H9 (cell line): ENCODE measurements at regions not wholly inside any gene's neighbourhood (a gene's known extent, or its start where the extent isn't known, plus 50 kb on each side); places are given as distances from the start of the nearest gene placed in this dataset.

Experiments used
- DNase-seq: peaks from one replicate; pipeline ENCODE4 v3.0.0-alpha.2; 2017
- H2AFZ ChIP-seq: one replicate; pipeline ENCODE4 v1.6.1; 2013; ENCODE audit warnings: mild to moderate bottlenecking, low read length, control low read depth, moderate library complexity
- H2AK5ac ChIP-seq: 2 replicates; pipeline ENCODE4 v1.6.1; 2013; ENCODE audit warnings: low read length, control low read depth, mixed read lengths; ENCODE audit not compliant: insufficient read length
- H2BK120ac ChIP-seq: one replicate; pipeline ENCODE4 v1.6.1; 2013; ENCODE audit warnings: low read depth, mild to moderate bottlenecking, low read length, control low read depth, inconsistent platforms; ENCODE audit not compliant: poor library complexity, severe bottlenecking
- H2BK12ac ChIP-seq: 2 replicates; pipeline ENCODE4 v1.6.1; 2013; ENCODE audit warnings: low read length, control low read depth, mixed read lengths, low read depth; ENCODE audit not compliant: insufficient read length
- H2BK15ac ChIP-seq: 2 replicates; pipeline ENCODE4 v1.6.1; 2013; ENCODE audit warnings: low read depth, low read length, control low read depth
- H2BK20ac ChIP-seq: one replicate; pipeline ENCODE4 v1.6.1; 2013; ENCODE audit warnings: low read depth, mild to moderate bottlenecking, low read length, control low read depth, inconsistent platforms; ENCODE audit not compliant: poor library complexity, severe bottlenecking
- H2BK5ac ChIP-seq: 2 replicates; pipeline ENCODE4 v1.6.1; 2013; ENCODE audit warnings: low read length, control low read depth, mixed read lengths; ENCODE audit not compliant: insufficient read length
- H3K14ac ChIP-seq: 2 replicates; pipeline ENCODE4 v1.6.1; 2013; ENCODE audit warnings: low read length, control low read depth; ENCODE audit not compliant: insufficient read depth
- H3K18ac ChIP-seq: 2 replicates; pipeline ENCODE4 v1.6.1; 2013; ENCODE audit warnings: low read depth, mild to moderate bottlenecking, mixed read lengths, low read length, control low read depth; ENCODE audit not compliant: insufficient read length
- H3K23ac ChIP-seq: 2 replicates; pipeline ENCODE4 v1.6.1; 2013; ENCODE audit warnings: low read length, control low read depth, mixed read lengths, low read depth; ENCODE audit not compliant: insufficient read length
- H3K23me2 ChIP-seq: 2 replicates; pipeline ENCODE4 v1.6.1; 2013; ENCODE audit warnings: low read depth, mild to moderate bottlenecking, mixed read lengths, low read length, control low read depth; ENCODE audit not compliant: insufficient read length, poor library complexity, severe bottlenecking
- H3K27ac ChIP-seq: 2 replicates; pipeline ENCODE4 v1.5.1; 2013; ENCODE audit warnings: low read length, control low read depth, mixed read lengths, low read depth; ENCODE audit not compliant: insufficient read length
- H3K27me3 ChIP-seq: 2 replicates; pipeline ENCODE4 v1.6.1; 2013; ENCODE audit warnings: low read length, control low read depth, inconsistent platforms; ENCODE audit not compliant: insufficient read depth
- H3K4ac ChIP-seq: 2 replicates; pipeline ENCODE4 v1.6.1; 2013; ENCODE audit warnings: low read depth, mild to moderate bottlenecking, control low read depth, inconsistent platforms, low read length, moderate library complexity
- H3K4me1 ChIP-seq: 2 replicates; pipeline ENCODE4 v1.6.1; 2013; ENCODE audit warnings: low read length, control low read depth, inconsistent platforms; ENCODE audit not compliant: insufficient read depth
- H3K4me2 ChIP-seq: 2 replicates; pipeline ENCODE4 v1.6.1; 2013; ENCODE audit warnings: low read length, control low read depth, mixed read lengths; ENCODE audit not compliant: insufficient read length, insufficient read depth
- H3K56ac ChIP-seq: 2 replicates; pipeline ENCODE4 v1.6.1; 2013; ENCODE audit warnings: low read depth, mild to moderate bottlenecking, mixed read lengths, low read length, control low read depth; ENCODE audit not compliant: insufficient read length
- H3K79me1 ChIP-seq: 2 replicates; pipeline ENCODE4 v1.6.1; 2013; ENCODE audit warnings: low read depth, mild to moderate bottlenecking, moderate library complexity, low read length, control low read depth, inconsistent platforms; ENCODE audit not compliant: insufficient read depth, poor library complexity, severe bottlenecking
- H3K79me2 ChIP-seq: 2 replicates; pipeline ENCODE4 v1.6.1; 2013; ENCODE audit warnings: low read length, control low read depth, inconsistent platforms; ENCODE audit not compliant: insufficient read depth
- H3K9ac ChIP-seq: 2 replicates; pipeline ENCODE4 v1.6.1; 2013; ENCODE audit warnings: low read length, control low read depth, mixed read lengths; ENCODE audit not compliant: insufficient read length; ENCODE audit errors: extremely low read depth
- H3K9me3 ChIP-seq: one replicate; pipeline ENCODE4 v1.6.1; 2013; ENCODE audit warnings: low read depth, low read length, inconsistent platforms; ENCODE audit not compliant: control insufficient read depth
- H3T11ph ChIP-seq: one replicate; pipeline ENCODE4 v1.6.1; 2013; ENCODE audit warnings: mild to moderate bottlenecking, low read length, control low read depth, inconsistent platforms
- H4K20me1 ChIP-seq: one replicate; pipeline ENCODE4 v1.6.1; 2013; ENCODE audit not compliant: control insufficient read depth, insufficient read length, insufficient read depth
- H4K5ac ChIP-seq: 2 replicates; pipeline ENCODE4 v1.6.1; 2013; ENCODE audit warnings: low read depth, mild to moderate bottlenecking, mixed read lengths, low read length, control low read depth; ENCODE audit not compliant: insufficient read length
- H4K8ac ChIP-seq: replicated peaks from 2 replicates; pipeline ENCODE4 v1.6.1; 2013; ENCODE audit warnings: low read length, control low read depth, mixed read lengths, low read depth; ENCODE audit not compliant: insufficient read length
- H4K91ac ChIP-seq: 2 replicates; pipeline ENCODE4 v1.6.1; 2013; ENCODE audit warnings: low read depth, mild to moderate bottlenecking, moderate library complexity, mixed read lengths, low read length, control low read depth; ENCODE audit not compliant: insufficient read length
- H3K27ac Mint-ChIP-seq, 3 experiments: 2 replicates in 2 of 3; 3 replicates in 1 of 3; pipeline ENCODE4 v1.8.0; 2020 to 2021; ENCODE audit warnings: mixed read lengths in 3 of 3, mild to moderate bottlenecking in 1 of 3, moderate library complexity in 1 of 3
- H3K27me3 Mint-ChIP-seq: 2 replicates; pipeline ENCODE4 v1.8.0; 2021; ENCODE audit warnings: low read depth, mild to moderate bottlenecking, moderate library complexity, mixed read lengths
- H3K36me3 Mint-ChIP-seq, 3 experiments: 2 replicates in 2 of 3; 3 replicates in 1 of 3; pipeline ENCODE4 v1.8.0; 2020 to 2021; ENCODE audit warnings: low read depth in 3 of 3, mixed read lengths in 3 of 3; ENCODE audit not compliant: insufficient read depth in 1 of 3
- H3K4me1 Mint-ChIP-seq, 2 experiments: 2 replicates each; pipeline ENCODE4 v1.8.0; 2020; ENCODE audit warnings: mixed read lengths in 2 of 2
- H3K4me3 Mint-ChIP-seq, 2 experiments: 2 replicates in 1 of 2; 3 replicates in 1 of 2; pipeline ENCODE4 v1.8.0; 2020 to 2021; ENCODE audit warnings: mild to moderate bottlenecking in 2 of 2, mixed read lengths in 2 of 2, moderate library complexity in 1 of 2
- H3K9me3 Mint-ChIP-seq, 2 experiments: 2 replicates in 1 of 2; 3 replicates in 1 of 2; pipeline ENCODE4 v1.8.0; 2020; ENCODE audit warnings: mild to moderate bottlenecking in 2 of 2, mixed read lengths in 2 of 2, moderate library complexity in 1 of 2
- WGBS: extraction: QIAGEN DNeasy Blood & Tissue Kit; methylation state at CpG from one replicate; pipeline ENCODE4 v1.1.7; 2013; ENCODE audit warnings: missing lambda C conversion rate, low lambda C conversion rate, mixed read lengths; ENCODE audit not compliant: insufficient read length; ENCODE audit errors: extremely low coverage; 5-methylcytosine and 5-hydroxymethylcytosine counted together
- TF ChIP-seq, protein P1 (sequence below): fragments of 200-600 bp; sonication (generic); conservative IDR thresholded peaks from 3 replicates; pipeline ENCODE4 v1.8.0; 2021; ENCODE audit warnings: antibody characterized with exemption, mild to moderate bottlenecking

DNA sequence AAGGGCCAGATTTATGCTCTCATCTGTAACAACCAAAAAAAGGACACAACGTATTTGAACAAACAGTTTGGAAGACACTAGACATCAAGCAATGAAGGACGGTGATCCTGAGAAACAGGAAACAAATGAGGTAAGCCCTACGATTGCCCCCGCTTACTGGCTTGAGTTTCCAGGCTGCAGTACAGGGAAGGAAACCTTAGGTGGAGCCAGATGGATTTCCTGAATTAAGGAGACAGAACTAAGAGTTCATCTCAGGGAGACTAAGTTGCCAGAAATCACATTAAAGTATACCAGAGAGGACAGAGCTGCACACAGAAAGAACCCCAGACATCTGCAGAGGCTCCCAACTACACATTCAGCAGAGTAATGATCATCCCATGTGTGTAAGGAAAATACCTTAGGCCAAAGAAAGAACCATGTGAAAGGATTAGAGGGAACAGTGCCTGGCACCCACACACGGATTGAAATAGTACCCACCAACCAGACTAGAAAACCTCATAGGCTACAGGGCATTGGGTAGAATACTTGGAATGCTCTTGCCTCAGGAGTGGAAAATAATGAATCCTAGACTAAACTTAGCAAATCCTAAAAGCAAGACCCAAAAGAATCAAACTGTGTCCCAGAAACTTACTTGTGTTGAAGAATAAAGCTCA lies 99.3 kb upstream of the NIPBL start:
- H3T11ph ChIP-seq: no peak overlapping the region
- no peak overlapping the region for H2BK12ac ChIP-seq
- no peaks in the 10 kb centered on the region for H3K79me1 ChIP-seq
- no peak overlapping the region for H4K8ac ChIP-seq
- no peak overlapping the region for H3K56ac ChIP-seq
- H3K18ac ChIP-seq: no peak overlapping the region
- peaks cover 4% of the 10 kb centered on the region in 2 experiments; a peak in 3 of 4 replicates for H3K4me1 Mint-ChIP-seq
- no peaks in the 10 kb centered on the region for H4K20me1 ChIP-seq
- no peak overlapping the region for H3K9ac ChIP-seq
- no peak overlapping the region for H4K5ac ChIP-seq
- no peak overlapping the region for H3K23ac ChIP-seq
- no peak overlapping the region for H2BK5ac ChIP-seq
- H3K79me2 ChIP-seq: no peaks in the 10 kb centered on the region
- H2AK5ac ChIP-seq: no peak overlapping the region
- no peak overlapping the region for H2BK120ac ChIP-seq
- no peak overlapping the region for H2AFZ ChIP-seq
- H3K27me3 ChIP-seq: no peaks in the 10 kb centered on the region
- H2BK20ac ChIP-seq: no peak overlapping the region
- DNase-seq: peak; percentile 51
- no CpG with 5 or more reads among the region's 5 CpGs for WGBS
- peaks cover 5 to 8% of the 10 kb centered on the region in 2 experiments; a peak in 4 of 5 replicates for H3K9me3 Mint-ChIP-seq
- H3K4me2 ChIP-seq: no peak overlapping the region
- no peak overlapping the region for H4K91ac ChIP-seq
- TF ChIP-seq, protein P1, sequence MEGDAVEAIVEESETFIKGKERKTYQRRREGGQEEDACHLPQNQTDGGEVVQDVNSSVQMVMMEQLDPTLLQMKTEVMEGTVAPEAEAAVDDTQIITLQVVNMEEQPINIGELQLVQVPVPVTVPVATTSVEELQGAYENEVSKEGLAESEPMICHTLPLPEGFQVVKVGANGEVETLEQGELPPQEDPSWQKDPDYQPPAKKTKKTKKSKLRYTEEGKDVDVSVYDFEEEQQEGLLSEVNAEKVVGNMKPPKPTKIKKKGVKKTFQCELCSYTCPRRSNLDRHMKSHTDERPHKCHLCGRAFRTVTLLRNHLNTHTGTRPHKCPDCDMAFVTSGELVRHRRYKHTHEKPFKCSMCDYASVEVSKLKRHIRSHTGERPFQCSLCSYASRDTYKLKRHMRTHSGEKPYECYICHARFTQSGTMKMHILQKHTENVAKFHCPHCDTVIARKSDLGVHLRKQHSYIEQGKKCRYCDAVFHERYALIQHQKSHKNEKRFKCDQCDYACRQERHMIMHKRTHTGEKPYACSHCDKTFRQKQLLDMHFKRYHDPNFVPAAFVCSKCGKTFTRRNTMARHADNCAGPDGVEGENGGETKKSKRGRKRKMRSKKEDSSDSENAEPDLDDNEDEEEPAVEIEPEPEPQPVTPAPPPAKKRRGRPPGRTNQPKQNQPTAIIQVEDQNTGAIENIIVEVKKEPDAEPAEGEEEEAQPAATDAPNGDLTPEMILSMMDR: peak; percentile 65
- no peaks in the 10 kb centered on the region for H3K23me2 ChIP-seq
- H3K14ac ChIP-seq: no peak overlapping the region
- H3K4me3 Mint-ChIP-seq: no peak overlapping the region
- no peaks in the 10 kb centered on the region for H3K9me3 ChIP-seq
- H3K36me3 Mint-ChIP-seq: peaks cover 0 to 8% (median 0%) of the 10 kb centered on the region in 3 experiments; a peak in 2 of 7 replicates
- no peaks in the 10 kb centered on the region for H3K4me1 ChIP-seq
- H3K27ac Mint-ChIP-seq: no peak overlapping the region; a peak in 1 of 7 replicates
- H3K27me3 Mint-ChIP-seq: peaks cover 1% of the 10 kb centered on the region
- H3K27ac ChIP-seq: no peak overlapping the region
- H3K4ac ChIP-seq: no peak overlapping the region
- H2BK15ac ChIP-seq: no peak overlapping the region
